GM23338 (cell line): ENCODE measurements at regions not wholly inside any gene's neighbourhood (a gene's known extent, or its start where the extent isn't known, plus 50 kb on each side); places are given as distances from the start of the nearest gene placed in this dataset.

Experiments
- CREB1 ChIP-seq: fragments of 250-450 bp; sonication (Bioruptor Pico); IDR thresholded peaks from 2 replicates; pipeline ENCODE4 v1.5.0; 2020; ENCODE audit warnings: low read depth, mild to moderate bottlenecking, moderate library complexity
- CTCF ChIP-seq, 2 experiments: fragments of 200-600 bp in 1 of 2; sonication (generic) in 1 of 2; conservative IDR thresholded peaks; 2 replicates each; pipeline versions ENCODE4 v1.5.1 to v1.6.1; 2016 to 2017; ENCODE audit warnings: antibody characterized with exemption in 2 of 2, low read depth in 2 of 2, mild to moderate bottlenecking in 2 of 2, moderate library complexity in 1 of 2
- ETS1 ChIP-seq: IDR thresholded peaks from 2 replicates; pipeline ENCODE4 v1.6.1; 2016; ENCODE audit warnings: antibody characterized with exemption
- EZH2 ChIP-seq: fragments of 200-600 bp; sonication (generic); IDR thresholded peaks from one replicate; pipeline ENCODE4 v1.8.0; 2017; ENCODE audit warnings: antibody characterized with exemption, mild to moderate bottlenecking, low read depth; ENCODE audit not compliant: unreplicated experiment
- EZH2phosphoT487 ChIP-seq: fragments of 200-600 bp; sonication (generic); IDR thresholded peaks from one replicate; pipeline ENCODE4 v1.8.1; 2018; ENCODE audit warnings: antibody characterized with exemption; ENCODE audit not compliant: unreplicated experiment
- JUNB ChIP-seq: IDR thresholded peaks from one replicate; pipeline ENCODE4 v1.6.1; 2016; ENCODE audit warnings: antibody characterized with exemption; ENCODE audit not compliant: unreplicated experiment
- NANOG ChIP-seq: IDR thresholded peaks from 2 replicates; pipeline ENCODE4 v1.6.1; 2016; ENCODE audit warnings: antibody characterized with exemption, borderline replicate concordance
- POLR2AphosphoS5 ChIP-seq: IDR thresholded peaks from 2 replicates; pipeline ENCODE4 v1.6.1; 2016; ENCODE audit warnings: antibody characterized with exemption, low read depth
- STAT1 ChIP-seq: IDR thresholded peaks from one replicate; pipeline ENCODE4 v1.6.1; 2016; ENCODE audit warnings: antibody characterized with exemption; ENCODE audit not compliant: unreplicated experiment
- ZNF114 ChIP-seq: fragments of 250-450 bp; sonication (Bioruptor Pico); IDR thresholded peaks from 2 replicates; pipeline ENCODE4 v1.5.0; 2020; ENCODE audit warnings: mild to moderate bottlenecking, moderate library complexity
- ZNF331 ChIP-seq: fragments of 250-450 bp; sonication (Bioruptor Pico); IDR thresholded peaks from 2 replicates; pipeline ENCODE4 v1.5.0; 2020; ENCODE audit warnings: low read depth, mild to moderate bottlenecking, moderate library complexity
- ZNF462 ChIP-seq: fragments of 250-450 bp; sonication (Bioruptor Pico); IDR thresholded peaks from 2 replicates; pipeline ENCODE4 v1.5.0; 2020; ENCODE audit warnings: mild to moderate bottlenecking, moderate library complexity

GRCh38 chr13:73911361-73911760, 222.8 kb downstream of the KLF12 start (continued):
- TF ChIP-seq ZNF462 (CRISPR knock-in tag) (no peak), EZH2 (no peak), CREB1 (CRISPR knock-in tag) (no peak), NANOG (no peak), POLR2AphosphoS5 (no peak), ZNF331 (CRISPR knock-in tag) (no peak), CTCF (conservative IDR thresholded peaks at IDR 0.05; ENCODE audit: low read depth in 2 of 2) (no peak), STAT1 (no peak), ZNF114 (CRISPR knock-in tag) (no peak), EZH2phosphoT487 (no peak), JUNB (no peak), ETS1 (no peak)
